ENCODE measurements at regions not wholly inside any gene's neighbourhood (a gene's known extent, or its start where the extent isn't known, plus 50 kb on each side); places are given as distances from the start of the nearest gene placed in this dataset.

GRCh38 chr3:34351882-34352777, 553.7 kb downstream of the PDCD6IP start:
- intact Hi-C loops (cut with DNase I): no loop called here

GRCh38 chr3:34352778-34353331, 554.4 kb downstream of the PDCD6IP start:
- H3K36me3 ChIP-seq: no peaks in the 10 kb centered on the region
- no peak for DNase-seq (ENCODE audit: low spot score in 2 of 2)
- H3K27me3 ChIP-seq: no peaks in the 10 kb centered on the region
- H3K4me3 ChIP-seq: no peak overlapping the region
- no peak overlapping the region for H3K27ac ChIP-seq
- intact Hi-C loops (cut with DNase I): no loop called here
- H3K4me1 ChIP-seq: no peaks in the 10 kb centered on the region
- no peak for TF ChIP-seq CTCF (IDR thresholded peaks at IDR 0.05)
- no peaks in the 10 kb centered on the region for H3K9me3 ChIP-seq

More at GRCh38 chr3:34351882-34352777, 553.7 kb downstream of the PDCD6IP start:
- no peak overlapping the region for H3K27ac ChIP-seq
- no peak for TF ChIP-seq CTCF (IDR thresholded peaks at IDR 0.05)
- H3K36me3 ChIP-seq: no peaks in the 10 kb centered on the region
- no peaks in the 10 kb centered on the region for H3K4me1 ChIP-seq
- H3K4me3 ChIP-seq: no peak overlapping the region
- no peaks in the 10 kb centered on the region for H3K27me3 ChIP-seq
- no peak for DNase-seq (ENCODE audit: low spot score in 2 of 2)
- H3K9me3 ChIP-seq: no peaks in the 10 kb centered on the region

- intact Hi-C loops (cut with DNase I): no loop called here
- Histone ChIP-seq H3K36me3 (no peaks in the 10 kb centered on the region), H3K9me3 (no peaks in the 10 kb centered on the region), H3K4me1 (no peaks in the 10 kb centered on the region), H3K4me3 (no peak overlapping the region), H3K27me3 (no peaks in the 10 kb centered on the region), H3K27ac (no peak overlapping the region)
- no peak for TF ChIP-seq CTCF (IDR thresholded peaks at IDR 0.05)
- DNase-seq (ENCODE audit: low spot score in 2 of 2): no peak
These were observed 559.0 kb downstream of the PDCD6IP start for GRCh38 chr3:34357461-34357860.

GRCh38 chr3:34359064-34359463, 560.6 kb downstream of the PDCD6IP start:
- H3K27ac ChIP-seq: no peak overlapping the region
- H3K9me3 ChIP-seq: no peaks in the 10 kb centered on the region
- no peaks in the 10 kb centered on the region for H3K27me3 ChIP-seq
- no peak for TF ChIP-seq CTCF (IDR thresholded peaks at IDR 0.05)
- no peak overlapping the region for H3K4me3 ChIP-seq
- H3K4me1 ChIP-seq: no peaks in the 10 kb centered on the region
- DNase-seq (ENCODE audit: low spot score in 2 of 2): no peak
- no peaks in the 10 kb centered on the region for H3K36me3 ChIP-seq
- intact Hi-C loops (cut with DNase I): no loop called here

GRCh38 chr3:34360713-34361112, 562.3 kb downstream of the PDCD6IP start:
- intact Hi-C loops (cut with DNase I): no loop called here
- Histone ChIP-seq H3K9me3 (no peaks in the 10 kb centered on the region), H3K4me1 (no peaks in the 10 kb centered on the region), H3K27me3 (no peaks in the 10 kb centered on the region), H3K27ac (no peak overlapping the region), H3K4me3 (no peak overlapping the region), H3K36me3 (no peaks in the 10 kb centered on the region)
- DNase-seq (ENCODE audit: low spot score in 2 of 2): no peak
- TF ChIP-seq CTCF (IDR thresholded peaks at IDR 0.05): no peak

Measured in ascending aorta (tissue), 2 donors.